AG20443 (cell line): ENCODE measurements at regions not wholly inside any gene's neighbourhood (a gene's known extent, or its start where the extent isn't known, plus 50 kb on each side); places are given as distances from the start of the nearest gene placed in this dataset.
A peak's percentile ranks its signal among the peaks of the same experiment; 100 is the strongest.
"Not testable (repeated sequence)": the region's sequence is repeated elsewhere in the genome, so short reads cannot be mapped to it uniquely, and the experiment has no call there.

Experiments used
- DNase-seq: peaks from one replicate; pipeline ENCODE4 v3.0.0; 2012; ENCODE audit warnings: low spot score, mixed read lengths

DNA sequence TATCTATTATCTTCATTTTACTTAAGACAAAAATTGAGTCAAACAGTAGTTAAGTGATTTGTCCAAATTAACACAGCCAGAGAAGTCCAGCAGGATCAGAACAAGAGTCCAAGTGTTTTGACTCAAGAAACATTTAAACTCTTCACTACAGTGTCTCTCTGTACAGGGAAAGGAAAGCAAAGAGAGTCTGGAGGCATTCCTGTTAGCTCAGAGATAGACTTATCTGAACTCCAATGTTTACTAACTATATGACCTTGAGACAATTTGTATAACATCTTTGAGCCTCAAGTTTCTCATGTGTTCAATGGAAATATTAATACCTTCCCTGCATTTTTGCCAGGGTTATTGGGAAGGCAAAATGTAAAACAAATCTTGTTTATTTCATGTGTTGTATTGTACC, 849.1 kb downstream of the DIPK2A start:
- DNase-seq: no peak

DNA sequence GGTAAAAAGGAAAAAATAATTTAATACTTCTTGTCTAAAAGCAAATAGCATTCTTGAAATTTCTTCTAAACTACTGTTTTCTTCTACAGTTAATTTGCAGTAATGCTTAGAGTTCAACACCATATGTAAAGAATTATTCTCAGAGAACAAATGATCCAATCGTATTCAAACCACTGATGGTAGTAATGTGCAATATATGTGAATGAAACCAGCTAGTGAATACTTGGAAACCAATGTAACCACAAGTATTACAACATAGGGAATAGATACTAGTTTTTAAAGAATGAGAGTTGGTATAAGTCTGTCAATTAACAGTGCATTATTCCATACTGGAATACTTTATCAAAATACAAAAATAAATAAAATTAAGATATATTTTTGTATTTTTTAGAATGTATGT, 850.0 kb downstream of the DIPK2A start:
- peak; percentile 29 for DNase-seq

DNA sequence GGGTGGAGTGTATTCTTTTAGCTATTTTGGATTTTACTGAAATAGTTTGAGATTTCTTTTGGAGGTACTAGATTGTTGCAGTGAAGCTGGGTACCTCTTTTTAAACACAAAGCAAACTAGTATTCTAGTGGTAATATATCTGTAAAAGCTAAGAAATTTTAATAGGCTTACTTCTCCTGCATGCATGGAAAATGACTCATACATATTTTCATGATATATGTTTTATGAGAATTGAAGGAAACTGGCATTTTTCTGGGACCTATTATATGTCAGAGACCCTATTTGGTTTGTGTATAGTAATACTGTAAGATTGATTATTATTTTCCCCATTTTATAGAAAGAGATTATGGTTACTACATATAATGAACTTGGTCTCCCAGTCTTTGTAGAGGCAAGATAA, 851.0 kb downstream of the DIPK2A start:
- no peak for DNase-seq

DNA sequence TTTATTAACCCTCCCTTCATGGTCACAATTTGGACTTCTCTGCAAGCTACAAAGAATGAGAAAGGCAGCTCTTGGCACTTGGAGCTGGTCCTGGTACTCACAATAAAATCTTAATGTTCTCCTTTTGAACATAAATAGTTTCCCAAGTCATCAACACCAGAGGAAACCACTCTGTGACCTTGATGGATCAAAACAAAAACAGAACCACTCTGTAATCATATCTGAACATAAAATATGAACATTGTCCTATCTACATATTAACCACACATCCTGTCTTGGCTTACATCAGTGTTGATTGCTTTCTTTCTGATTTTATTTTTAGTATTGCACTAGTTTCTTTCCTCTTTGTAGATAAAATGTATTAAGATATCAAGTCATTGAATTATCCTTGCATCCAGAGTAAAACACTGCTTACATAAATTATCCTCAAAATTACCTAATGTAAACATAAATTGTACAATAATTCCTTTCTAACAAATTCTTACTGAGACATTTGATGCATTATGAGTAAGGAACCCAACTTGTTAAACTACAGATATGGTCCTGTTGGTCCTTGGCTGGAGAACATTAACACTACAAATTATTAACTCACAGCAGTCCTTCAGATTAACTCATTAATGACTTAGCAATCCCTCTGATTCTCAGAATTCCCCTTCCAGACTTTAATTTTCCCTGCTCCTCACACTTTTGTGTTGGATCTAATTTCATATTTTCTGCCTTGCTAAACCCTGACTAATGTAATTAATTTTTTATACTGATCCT, 860.5 kb downstream of the DIPK2A start:
- DNase-seq: no peak

DNA sequence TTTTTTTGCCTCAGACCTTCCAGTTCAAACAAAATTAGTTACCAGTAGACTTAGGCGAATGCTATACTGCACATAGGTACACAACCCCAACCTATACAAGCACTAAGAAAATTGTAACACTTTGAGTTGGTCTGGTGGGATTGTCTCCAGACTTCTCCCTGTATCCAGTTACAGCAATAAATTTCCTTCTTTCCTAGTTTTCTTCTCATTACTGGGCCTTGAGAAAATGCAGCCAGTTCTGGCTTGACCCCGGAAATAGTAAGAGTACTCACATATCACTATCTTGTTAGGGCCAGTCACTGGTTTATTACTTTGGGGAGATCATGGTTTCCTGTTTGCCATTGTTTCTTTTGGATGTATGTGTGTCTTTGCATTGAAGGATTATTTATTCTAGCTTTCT, 868.4 kb downstream of the DIPK2A start:
- DNase-seq: no peak

DNA sequence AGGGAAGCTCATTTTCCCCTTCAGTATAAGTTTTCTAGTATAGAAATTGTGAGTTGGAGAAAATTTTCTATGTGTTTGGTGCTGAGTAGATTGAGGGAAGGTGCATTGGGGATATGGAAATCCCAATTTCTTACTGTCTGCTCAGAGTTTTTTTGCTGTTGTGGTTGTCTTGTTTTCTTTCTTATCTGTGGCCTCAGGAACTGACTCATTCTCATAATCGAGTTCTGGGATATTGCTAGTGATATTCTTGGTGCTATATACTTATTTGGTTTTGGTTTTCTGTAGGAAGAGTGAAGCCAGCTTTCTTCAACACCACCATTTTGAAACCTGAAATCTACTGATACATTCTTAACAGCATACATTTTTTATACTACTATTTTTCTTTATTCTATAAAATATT, 869.2 kb downstream of the DIPK2A start:
- no peak for DNase-seq

DNA sequence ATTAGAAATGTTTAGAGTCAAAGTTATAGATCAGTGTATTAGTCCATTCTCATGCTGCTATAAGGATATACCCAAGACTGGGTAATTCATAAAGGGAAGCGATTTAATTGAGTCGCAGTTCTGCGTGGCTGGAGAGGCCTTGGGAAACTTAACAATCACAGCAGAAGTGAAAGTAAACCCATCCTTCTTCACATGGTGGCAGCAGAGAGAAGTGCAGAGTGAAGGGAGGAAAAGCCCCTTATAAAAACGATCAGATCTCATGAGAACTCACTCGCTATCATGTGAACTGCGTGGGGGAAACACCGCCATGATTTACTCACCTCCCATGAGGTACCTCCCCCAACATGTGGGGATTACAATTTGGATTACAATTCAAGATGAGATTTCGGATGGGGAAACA, 871.5 kb downstream of the DIPK2A start:
- no peak for DNase-seq

DNA sequence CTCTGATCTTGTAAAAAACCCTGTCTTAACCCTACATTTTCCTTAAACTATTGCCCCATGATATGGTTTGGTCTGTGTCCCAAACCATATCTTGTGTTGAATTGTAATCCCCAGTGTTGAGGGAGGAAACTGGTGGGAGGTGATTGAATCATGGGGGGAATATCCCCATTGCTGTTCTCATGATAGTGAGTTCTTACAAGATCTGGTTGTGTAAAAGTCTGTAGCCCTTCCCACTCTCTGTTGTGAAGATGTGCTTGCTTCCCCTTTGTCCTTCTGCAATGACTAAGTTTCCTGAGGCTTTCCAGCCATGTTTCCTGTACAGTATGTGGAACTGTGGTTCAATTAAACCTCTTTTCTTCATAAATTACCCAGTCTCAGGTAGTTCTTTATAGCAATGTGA, 881.4 kb downstream of the DIPK2A start:
- no peak for DNase-seq

DNA sequence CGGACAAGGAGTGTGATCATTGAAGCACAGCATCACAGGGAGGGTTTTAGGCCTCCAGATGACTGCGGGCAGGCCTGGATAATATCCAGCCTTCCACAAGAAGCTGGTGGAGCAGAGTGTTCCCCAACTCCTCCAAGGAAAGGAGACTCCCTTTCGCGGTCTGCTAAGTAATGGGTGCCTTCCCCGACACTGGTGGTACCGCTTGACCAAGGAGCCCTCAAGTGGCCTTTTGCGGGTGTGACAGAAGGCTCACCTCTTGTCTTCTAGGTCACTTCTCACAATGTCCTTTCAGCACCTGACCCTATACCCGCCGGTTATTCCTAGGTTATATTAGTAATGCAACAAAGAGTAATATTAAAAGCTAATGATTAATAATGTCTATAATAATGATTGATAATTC, 882.4 kb downstream of the DIPK2A start:
- DNase-seq: not testable (repeated sequence)

DNA sequence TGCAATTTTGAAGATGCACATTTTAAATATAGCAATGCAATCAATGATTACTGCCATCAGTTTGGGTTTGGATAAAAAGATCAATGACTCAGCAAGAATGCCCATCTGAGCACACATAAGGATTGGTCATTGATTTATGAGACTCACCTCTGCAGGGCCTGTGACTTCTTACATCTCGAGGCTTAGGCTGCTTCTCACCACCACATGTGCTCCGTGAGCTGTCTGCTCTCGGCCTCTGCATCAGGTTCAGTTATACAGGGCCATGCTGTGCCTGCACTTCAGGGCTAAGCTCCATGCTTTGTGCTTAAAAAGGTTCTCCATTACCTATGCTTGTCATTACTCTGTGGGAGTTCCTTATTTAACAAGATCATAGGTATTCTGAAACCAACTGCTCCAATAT, 887.5 kb downstream of the DIPK2A start:
- no peak for DNase-seq

DNA sequence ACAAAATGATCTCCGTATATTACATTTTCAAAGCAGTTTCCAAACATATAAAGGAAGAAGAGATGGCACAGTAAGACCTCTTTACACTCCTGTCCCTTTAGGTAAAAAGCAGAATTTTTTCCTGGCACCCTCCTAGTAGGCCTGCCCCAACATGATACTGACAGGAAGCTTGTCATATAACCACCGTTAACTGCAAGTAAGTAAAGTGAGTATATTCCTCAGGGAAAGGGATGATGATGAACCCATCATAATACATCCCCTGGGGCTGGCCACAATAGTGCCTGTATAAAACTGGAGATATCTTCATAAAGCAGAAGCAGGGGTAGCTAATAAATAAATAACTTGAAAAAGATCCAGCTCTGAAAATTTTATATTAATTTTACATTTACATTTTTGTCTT, 893.0 kb downstream of the DIPK2A start:
- no peak for DNase-seq

DNA sequence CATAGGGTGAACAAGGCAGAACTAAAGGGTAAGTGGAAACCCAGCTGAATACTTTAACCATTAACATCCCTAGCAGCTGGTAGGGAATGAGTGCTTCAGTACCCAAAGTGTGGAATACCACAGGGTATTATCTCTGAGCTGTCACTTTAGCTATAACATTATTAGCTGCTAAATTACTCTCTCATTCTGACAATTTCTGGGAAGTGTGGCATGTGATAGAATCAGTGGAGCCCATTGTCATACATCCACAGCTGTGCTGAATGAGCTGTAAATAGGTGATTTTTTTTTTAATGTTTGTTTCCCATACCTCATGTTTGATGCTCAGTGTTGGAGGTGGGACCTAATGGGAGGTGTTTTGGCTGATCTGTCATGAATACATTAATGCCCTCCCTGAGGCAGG, 894.3 kb downstream of the DIPK2A start:
- no peak for DNase-seq

DNA sequence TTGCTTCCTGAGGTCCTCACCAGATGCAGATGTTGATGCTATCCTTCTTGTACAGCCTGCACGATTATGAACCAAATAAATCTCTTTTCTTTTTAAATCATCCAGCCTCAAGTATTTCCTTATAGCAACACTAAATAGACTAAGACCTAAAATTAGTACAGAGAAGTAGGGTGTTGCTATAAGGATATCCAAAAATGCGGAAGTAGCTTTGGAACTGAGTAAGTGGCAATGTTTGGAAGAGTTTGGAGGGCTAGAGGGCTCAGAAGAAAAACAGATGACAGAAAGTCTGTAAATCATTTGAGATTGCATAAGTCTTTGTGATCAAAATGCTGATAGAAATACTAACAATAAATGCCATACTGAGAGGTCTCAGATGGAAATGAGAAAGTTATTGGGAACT, 894.9 kb downstream of the DIPK2A start:
- DNase-seq: no peak

DNA sequence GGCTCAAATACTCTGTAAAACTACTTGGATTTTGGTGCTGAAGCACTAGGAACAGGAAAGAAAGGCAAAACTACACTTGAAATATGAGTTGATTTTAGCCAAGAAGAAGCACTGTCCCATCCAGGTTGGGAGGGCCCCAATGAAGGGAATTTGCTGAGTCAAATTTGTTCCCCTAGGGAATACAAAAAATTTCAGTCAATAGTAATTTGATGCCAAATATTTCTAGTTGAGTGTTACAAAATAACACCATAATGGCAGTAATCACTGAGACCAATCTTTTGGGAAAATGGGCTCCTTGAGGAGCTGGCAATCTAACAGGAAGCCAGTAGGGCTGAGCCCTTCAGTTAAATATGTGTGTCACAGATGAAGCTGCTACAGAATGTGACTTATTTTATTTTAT, 896.9 kb downstream of the DIPK2A start:
- DNase-seq: no peak

DNA sequence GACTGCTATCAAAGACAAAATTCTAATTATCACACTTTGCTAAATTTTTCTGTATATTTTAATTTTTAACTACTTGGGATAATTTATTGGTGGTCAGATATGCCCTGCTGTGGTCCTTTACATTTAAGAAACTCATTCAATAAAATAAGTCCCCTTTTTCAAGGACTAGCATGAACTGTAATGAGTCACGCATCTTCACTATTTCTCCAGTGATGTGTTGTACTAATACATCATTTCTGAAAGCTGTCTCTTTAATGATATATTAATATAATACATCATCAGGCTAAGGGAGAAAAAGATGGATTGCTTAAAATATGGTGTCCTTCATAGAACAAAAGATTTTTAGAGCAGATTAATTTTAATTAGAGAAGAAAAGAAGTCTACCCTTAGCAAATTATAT, 901.4 kb downstream of the DIPK2A start:
- no peak for DNase-seq

DNA sequence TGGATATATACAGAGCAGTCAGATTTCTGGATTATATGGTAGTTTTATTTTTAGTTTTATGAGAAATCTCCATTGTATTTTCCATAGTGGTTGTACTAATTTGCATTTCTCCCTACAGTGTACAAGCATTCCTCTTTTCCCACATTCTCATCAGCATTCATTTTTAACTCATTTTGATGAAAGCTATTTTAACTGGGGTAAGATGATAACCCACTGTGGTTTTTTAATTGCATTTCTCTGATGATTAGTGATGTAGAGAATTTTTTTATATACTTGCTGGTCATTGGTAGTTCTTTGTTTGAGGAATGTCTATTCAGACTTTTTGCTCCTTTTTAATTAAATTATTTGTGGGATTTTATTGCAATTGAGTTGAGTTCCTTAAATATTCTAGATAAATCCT, 903.6 kb downstream of the DIPK2A start:
- no peak for DNase-seq

DNA sequence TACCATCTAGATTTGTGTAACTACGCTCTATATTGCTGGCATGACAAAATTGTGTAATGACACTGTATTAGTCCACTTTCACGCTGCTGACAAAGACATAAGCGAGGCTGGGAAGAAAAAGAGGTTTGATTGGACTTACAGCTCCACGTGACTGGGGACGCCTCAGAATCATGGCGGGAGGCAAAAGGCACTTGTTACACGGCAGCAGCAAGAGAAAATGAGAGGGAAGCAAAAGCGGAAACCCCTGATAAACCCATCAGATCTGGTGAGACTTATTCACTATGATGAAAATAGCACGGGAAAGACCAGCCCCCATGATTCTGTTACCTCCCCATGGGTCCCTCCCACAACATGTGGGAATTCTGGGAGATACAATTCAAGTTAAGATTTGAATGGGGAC, 905.7 kb downstream of the DIPK2A start:
- DNase-seq: no peak

DNA sequence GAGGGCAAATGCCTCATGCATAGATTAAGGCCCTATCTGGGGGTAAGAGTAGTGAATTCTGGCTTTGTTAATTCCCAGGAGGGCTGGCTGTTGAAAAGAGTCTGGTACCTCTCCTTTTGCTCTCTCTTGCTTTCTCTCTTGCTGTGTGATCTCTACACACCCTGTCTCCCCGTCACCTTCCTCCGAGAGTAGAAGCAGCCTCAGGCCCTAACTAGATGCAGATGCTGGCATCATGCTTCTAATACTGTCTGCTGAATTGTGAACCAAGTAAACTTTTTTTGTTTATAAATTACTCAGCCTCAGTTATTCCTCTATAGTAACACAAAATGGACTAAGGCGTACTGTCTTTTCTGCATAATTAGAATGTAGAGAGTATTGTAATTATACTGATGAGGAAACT, 908.1 kb downstream of the DIPK2A start:
- no peak for DNase-seq

DNA sequence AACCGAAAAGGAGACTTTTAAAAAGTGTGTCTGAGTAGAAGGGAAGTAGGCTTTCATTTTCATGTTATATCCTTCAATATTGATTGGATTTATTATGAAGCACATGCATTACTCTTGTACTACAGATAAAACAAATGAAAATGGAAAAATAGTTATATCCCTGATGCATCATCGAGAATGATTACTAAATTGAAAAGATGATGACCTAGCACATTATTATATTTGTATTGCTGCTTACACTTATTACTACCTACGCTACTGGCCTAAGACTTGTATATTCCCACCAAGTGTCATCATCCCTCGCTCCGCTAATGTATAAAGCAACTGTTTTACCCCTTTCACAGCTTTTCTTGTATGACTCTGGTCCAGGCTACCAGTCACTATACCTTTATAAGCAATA, 922.4 kb downstream of the DIPK2A start:
- no peak for DNase-seq

DNA sequence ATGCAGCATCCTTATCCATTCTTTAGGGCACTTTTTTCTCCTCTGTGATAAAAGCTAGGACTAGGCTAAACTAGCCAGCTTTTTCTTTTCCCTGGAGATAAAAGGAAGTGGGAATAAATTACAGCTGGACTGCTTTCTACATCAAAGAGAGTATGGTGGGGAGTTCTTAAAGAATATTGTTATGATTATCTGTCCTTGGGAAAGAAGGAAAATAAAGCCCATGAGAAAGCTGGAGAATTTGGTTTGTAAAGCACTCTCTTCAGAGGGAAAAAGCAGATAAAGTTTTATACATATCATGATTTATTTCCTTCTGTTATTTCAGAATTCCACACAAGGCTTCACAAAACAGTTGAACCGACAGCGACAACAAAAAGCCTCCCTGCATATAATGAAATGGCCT, 923.0 kb downstream of the DIPK2A start:
- DNase-seq: no peak

DNA sequence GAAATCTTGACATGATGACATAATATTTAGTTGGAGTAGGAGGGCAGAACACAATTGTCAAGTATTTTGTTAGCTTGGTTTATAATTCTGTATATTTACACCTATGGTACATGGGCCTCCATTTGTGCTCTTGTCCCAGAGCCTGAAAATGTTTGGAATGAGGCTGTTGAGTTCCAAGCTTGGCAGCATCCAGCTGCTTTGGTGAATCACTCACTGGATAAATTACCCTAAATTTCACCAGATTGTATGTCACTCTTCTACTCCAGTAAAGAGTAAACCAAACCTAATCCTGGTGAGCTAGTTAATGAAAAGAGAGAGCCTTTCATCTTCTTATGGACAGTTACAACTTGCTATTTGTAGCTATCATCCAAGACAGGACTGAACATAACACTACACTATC, 928.7 kb downstream of the DIPK2A start:
- no peak for DNase-seq

DNA sequence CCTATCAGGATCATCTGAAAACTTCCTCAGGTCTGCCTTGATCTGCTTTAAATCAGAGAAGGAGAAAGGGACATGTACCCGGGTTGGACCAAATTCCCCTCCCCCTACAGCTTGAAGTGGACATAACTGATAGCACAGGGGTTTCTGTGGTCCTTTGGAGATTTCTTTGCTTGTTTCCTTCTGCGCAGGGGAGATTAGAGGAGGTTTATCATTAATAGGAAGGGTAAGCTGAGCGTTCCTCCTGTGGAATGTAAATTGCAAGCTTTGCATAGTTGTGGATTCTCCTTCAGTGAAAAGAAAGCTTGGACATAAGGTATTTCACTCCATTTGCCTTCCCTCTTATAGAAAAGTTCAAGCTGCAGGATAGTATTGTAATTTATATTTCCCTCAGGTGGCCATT, 936.0 kb downstream of the DIPK2A start:
- DNase-seq: not testable (repeated sequence)

DNA sequence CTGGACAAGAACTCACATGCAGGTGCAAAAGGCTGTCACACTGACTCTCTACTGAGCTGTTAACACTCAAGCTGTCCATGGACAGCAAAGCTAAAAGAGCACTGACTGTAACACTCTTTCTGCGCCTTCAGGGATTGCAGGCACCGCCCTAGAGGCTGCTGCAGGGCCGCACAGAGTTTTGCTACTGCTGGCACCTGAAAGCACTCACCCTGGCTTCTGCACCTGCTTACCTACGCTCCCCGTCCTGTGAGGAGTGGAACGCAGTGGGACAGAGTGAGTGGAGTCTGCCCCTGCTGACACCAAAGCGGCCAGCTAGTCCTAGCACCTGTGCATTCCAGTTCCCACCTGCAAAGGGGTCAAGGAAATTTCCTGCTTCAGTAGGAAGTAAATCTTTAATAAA, 941.3 kb downstream of the DIPK2A start:
- DNase-seq: no peak

DNA sequence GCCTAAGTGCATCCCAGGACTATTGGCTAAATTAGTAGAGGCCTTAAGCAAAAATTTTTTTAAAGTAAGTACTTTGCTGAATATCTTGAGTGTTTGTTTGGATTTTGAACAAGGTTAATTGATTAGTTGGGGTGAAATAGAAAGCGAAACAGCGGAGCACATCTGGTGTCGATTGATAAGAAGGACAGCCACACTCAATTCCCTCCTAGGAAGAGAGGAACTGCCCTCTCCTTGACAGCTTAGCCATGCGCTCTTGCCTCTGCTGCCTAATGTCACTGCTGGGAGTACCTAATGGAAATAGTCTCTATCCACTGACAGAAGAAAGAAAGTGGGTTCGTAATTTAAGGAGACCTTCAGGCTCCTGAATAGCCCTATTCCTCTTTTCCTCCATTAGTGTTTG, 943.6 kb downstream of the DIPK2A start:
- DNase-seq: no peak

DNA sequence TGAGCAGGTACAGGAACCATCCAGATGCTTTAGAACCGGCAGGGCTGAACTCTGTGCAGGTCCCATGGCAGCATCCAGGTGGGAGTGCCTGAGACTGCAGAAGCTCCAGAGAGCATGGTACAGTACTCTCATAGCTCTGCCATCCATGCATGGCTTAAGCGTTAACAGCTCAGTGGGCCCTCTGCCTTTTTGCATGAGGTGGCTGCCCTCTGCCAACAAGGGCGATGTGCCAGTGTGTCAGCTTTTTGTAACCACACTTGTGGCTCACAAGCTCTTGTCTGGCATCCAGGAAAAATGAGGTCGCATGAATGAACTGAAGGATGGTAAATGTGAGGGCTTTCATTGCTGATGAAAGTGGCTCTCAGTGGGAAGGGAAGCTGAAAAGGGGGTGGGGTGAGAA, 950.1 kb downstream of the DIPK2A start:
- DNase-seq: no peak
